Transverse colon (tissue), 4 donors: ENCODE measurements at regions not wholly inside any gene's neighbourhood (a gene's known extent, or its start where the extent isn't known, plus 50 kb on each side); places are given as distances from the start of the nearest gene placed in this dataset.

Experiments
- CTCF ChIP-seq, 5 experiments: fragments of 200-600 bp in 3 of 5; fragments of 450-650 bp in 2 of 5; sonication (generic) in 3 of 5; IDR thresholded peaks; 1 replicate in 2 of 5; 2 replicates in 3 of 5; pipeline ENCODE4 v1.5.1; 2016 to 2017; ENCODE audit warnings: antibody characterized with exemption in 5 of 5, inconsistent platforms in 3 of 5, mild to moderate bottlenecking in 2 of 5, moderate library complexity in 1 of 5
- POLR2AphosphoS5 ChIP-seq, 3 donors: sonication (generic); formaldehyde crosslinking; IDR thresholded peaks; one replicate each; pipeline ENCODE4 v1.6.1; 2016; ENCODE audit warnings: antibody characterized with exemption in 3 of 3

- no peak for TF ChIP-seq CTCF (IDR thresholded peaks at IDR 0.05)
- TF ChIP-seq POLR2AphosphoS5 (IDR thresholded peaks at IDR 0.05): no peak
These were observed 277.6 kb downstream of the BRD1 start for GRCh38 chr22:49550141-49550430.
